DOHH2 (cell line): ENCODE measurements at regions not wholly inside any gene's neighbourhood (a gene's known extent, or its start where the extent isn't known, plus 50 kb on each side); places are given as distances from the start of the nearest gene placed in this dataset.

ENCODE experiments used
- H3F3A ChIP-seq: fragments of 200-600 bp; sonication (generic), shearing (Covaris generic); 2 replicates; pipeline ENCODE4 v1.6.0; 2016; ENCODE audit warnings: antibody characterized with exemption, mild to moderate bottlenecking; ENCODE audit not compliant: control insufficient read depth, insufficient read depth
- H3K27ac ChIP-seq: fragments of 200-600 bp; sonication (generic); 2 replicates; pipeline ENCODE4 v1.5.1; 2014; ENCODE audit warnings: low read depth, mild to moderate bottlenecking, low read length, moderate library complexity
- H3K27me3 ChIP-seq: fragments of 200-600 bp; sonication (generic); 2 replicates; pipeline ENCODE4 v1.6.1; 2014; ENCODE audit warnings: mild to moderate bottlenecking, low read length, mixed read lengths; ENCODE audit not compliant: control insufficient read depth
- H3K36me3 ChIP-seq: fragments of 200-600 bp; sonication (generic); 2 replicates; pipeline ENCODE4 v1.6.1; 2014; ENCODE audit warnings: mild to moderate bottlenecking, low read length, moderate library complexity, mixed read lengths; ENCODE audit not compliant: control insufficient read depth
- H3K4me1 ChIP-seq: fragments of 200-600 bp; sonication (generic); 2 replicates; pipeline ENCODE4 v1.6.1; 2014; ENCODE audit warnings: mild to moderate bottlenecking, low read length, mixed read lengths; ENCODE audit not compliant: control insufficient read depth
- H3K4me2 ChIP-seq: fragments of 200-600 bp; sonication (generic); 2 replicates; pipeline ENCODE4 v1.6.0; 2014; ENCODE audit warnings: mild to moderate bottlenecking, low read length, moderate library complexity
- H3K4me3 ChIP-seq: fragments of 200-600 bp; sonication (generic); 2 replicates; pipeline ENCODE4 v1.5.1; 2014; ENCODE audit warnings: mild to moderate bottlenecking, low read length, mixed read lengths
- H3K79me2 ChIP-seq: fragments of 200-600 bp; sonication (generic); 2 replicates; pipeline ENCODE4 v1.6.1; 2014; ENCODE audit warnings: mild to moderate bottlenecking, low read length, mixed read lengths; ENCODE audit not compliant: control insufficient read depth
- H3K9me2 ChIP-seq: fragments of 200-600 bp; sonication (generic); replicated peaks from 2 replicates; pipeline ENCODE4 v1.6.1; 2014; ENCODE audit warnings: mild to moderate bottlenecking, low read length, mixed read lengths; ENCODE audit not compliant: control insufficient read depth
- H3K9me3 ChIP-seq: fragments of 200-600 bp; sonication (generic); 2 replicates; pipeline ENCODE4 v1.6.1; 2014; ENCODE audit warnings: antibody characterized with exemption, low read length, mixed read lengths; ENCODE audit not compliant: control insufficient read depth, insufficient read depth
- H4K20me1 ChIP-seq: fragments of 200-600 bp; sonication (generic); 2 replicates; pipeline ENCODE4 v1.6.0; 2014; ENCODE audit warnings: low read depth, mild to moderate bottlenecking, antibody characterized with exemption, low read length, moderate library complexity; ENCODE audit not compliant: control insufficient read depth, insufficient read depth
- EZH2phosphoT487 ChIP-seq: fragments of 200-600 bp; sonication (generic); IDR thresholded peaks from 2 replicates; pipeline ENCODE4 v1.6.1; 2017; ENCODE audit warnings: borderline replicate concordance, mild to moderate bottlenecking, antibody characterized with exemption, low read length, moderate library complexity, mixed read lengths
- TF ChIP-seq, protein P1 (sequence below): fragments of 200-600 bp; sonication (generic); IDR thresholded peaks from one replicate; pipeline ENCODE4 v1.5.1; 2014; ENCODE audit warnings: antibody characterized with exemption, mild to moderate bottlenecking, low read depth, low read length; ENCODE audit not compliant: poor library complexity, severe bottlenecking

- Histone ChIP-seq H3K4me3 (no peak overlapping the region), H3K79me2 (no peaks in the 10 kb centered on the region), H3K9me2 (no peaks in the 10 kb centered on the region), H3K36me3 (no peaks in the 10 kb centered on the region), H3K4me2 (no peak overlapping the region), H4K20me1 (no peaks in the 10 kb centered on the region), H3F3A (no peaks in the 10 kb centered on the region), H3K27me3 (peaks cover 2% of the 10 kb centered on the region; the same call in 1 of the 2 replicates), H3K27ac (no peak overlapping the region), H3K9me3 (no peaks in the 10 kb centered on the region; the same call in 1 of the 2 replicates), H3K4me1 (no peaks in the 10 kb centered on the region)
- TF ChIP-seq, protein P1, sequence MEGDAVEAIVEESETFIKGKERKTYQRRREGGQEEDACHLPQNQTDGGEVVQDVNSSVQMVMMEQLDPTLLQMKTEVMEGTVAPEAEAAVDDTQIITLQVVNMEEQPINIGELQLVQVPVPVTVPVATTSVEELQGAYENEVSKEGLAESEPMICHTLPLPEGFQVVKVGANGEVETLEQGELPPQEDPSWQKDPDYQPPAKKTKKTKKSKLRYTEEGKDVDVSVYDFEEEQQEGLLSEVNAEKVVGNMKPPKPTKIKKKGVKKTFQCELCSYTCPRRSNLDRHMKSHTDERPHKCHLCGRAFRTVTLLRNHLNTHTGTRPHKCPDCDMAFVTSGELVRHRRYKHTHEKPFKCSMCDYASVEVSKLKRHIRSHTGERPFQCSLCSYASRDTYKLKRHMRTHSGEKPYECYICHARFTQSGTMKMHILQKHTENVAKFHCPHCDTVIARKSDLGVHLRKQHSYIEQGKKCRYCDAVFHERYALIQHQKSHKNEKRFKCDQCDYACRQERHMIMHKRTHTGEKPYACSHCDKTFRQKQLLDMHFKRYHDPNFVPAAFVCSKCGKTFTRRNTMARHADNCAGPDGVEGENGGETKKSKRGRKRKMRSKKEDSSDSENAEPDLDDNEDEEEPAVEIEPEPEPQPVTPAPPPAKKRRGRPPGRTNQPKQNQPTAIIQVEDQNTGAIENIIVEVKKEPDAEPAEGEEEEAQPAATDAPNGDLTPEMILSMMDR = no peak
- TF ChIP-seq EZH2phosphoT487 = no peak
These were observed 196.5 kb downstream of the NUAK1 start for GRCh38 chr12:105942281-105942680.

GRCh38 chr12:105943525-105943924 is 195.2 kb downstream of the NUAK1 start:
- H3F3A ChIP-seq = no peaks in the 10 kb centered on the region
- no peaks in the 10 kb centered on the region for H3K4me1 ChIP-seq
- H3K4me2 ChIP-seq = no peak overlapping the region
- TF ChIP-seq, protein P1 = no peak
- no peak for TF ChIP-seq EZH2phosphoT487
- H3K36me3 ChIP-seq = no peaks in the 10 kb centered on the region
- peaks cover 2% of the 10 kb centered on the region; the same call in 1 of the 2 replicates for H3K27me3 ChIP-seq
- no peaks in the 10 kb centered on the region for H4K20me1 ChIP-seq
- H3K9me3 ChIP-seq = no peaks in the 10 kb centered on the region; the same call in 1 of the 2 replicates
- no peaks in the 10 kb centered on the region for H3K79me2 ChIP-seq
- H3K4me3 ChIP-seq = no peak overlapping the region
- no peak overlapping the region for H3K27ac ChIP-seq
- H3K9me2 ChIP-seq = no peaks in the 10 kb centered on the region

GRCh38 chr12:105944628-105945027 is 194.1 kb downstream of the NUAK1 start:
- Histone ChIP-seq H3K4me2 (no peak overlapping the region), H3K36me3 (no peaks in the 10 kb centered on the region), H4K20me1 (no peaks in the 10 kb centered on the region), H3K27ac (no peak overlapping the region), H3K4me3 (no peak overlapping the region), H3K9me2 (no peaks in the 10 kb centered on the region), H3K79me2 (no peaks in the 10 kb centered on the region), H3K27me3 (peaks cover 2% of the 10 kb centered on the region; the same call in 1 of the 2 replicates), H3K9me3 (no peaks in the 10 kb centered on the region; the same call in 1 of the 2 replicates), H3F3A (no peaks in the 10 kb centered on the region), H3K4me1 (no peaks in the 10 kb centered on the region)
- TF ChIP-seq, protein P1 = no peak
- TF ChIP-seq EZH2phosphoT487 = no peak

DNA sequence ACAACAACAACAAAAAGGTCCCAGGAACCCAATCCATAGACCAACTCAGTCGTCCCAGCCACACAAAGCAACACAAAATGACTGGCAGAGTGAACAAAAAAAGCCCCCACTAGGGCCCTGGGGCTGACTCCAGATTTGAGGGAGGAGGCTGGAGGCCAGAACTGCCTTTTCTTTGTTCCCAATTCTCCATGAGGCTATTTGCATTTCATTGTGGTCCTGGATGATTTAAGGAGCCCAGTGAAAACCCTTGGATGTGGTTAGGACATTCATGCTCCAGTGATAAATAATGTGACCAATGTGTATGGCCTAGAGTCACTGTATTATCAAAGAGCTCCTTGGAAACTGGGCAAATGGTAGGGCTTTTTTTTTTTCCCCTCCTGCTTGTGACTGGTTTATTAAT is 192.9 kb downstream of the NUAK1 start:
- no peaks in the 10 kb centered on the region for H3K36me3 ChIP-seq
- no peaks in the 10 kb centered on the region for H3K79me2 ChIP-seq
- TF ChIP-seq EZH2phosphoT487 = no peak
- TF ChIP-seq, protein P1 = no peak
- no peak overlapping the region for H3K27ac ChIP-seq
- H3K9me3 ChIP-seq = no peaks in the 10 kb centered on the region; the same call in 1 of the 2 replicates
- no peaks in the 10 kb centered on the region for H3K9me2 ChIP-seq
- H4K20me1 ChIP-seq = no peaks in the 10 kb centered on the region
- no peaks in the 10 kb centered on the region for H3K4me1 ChIP-seq
- H3K27me3 ChIP-seq = peaks cover 2% of the 10 kb centered on the region; the same call in 1 of the 2 replicates
- H3K4me2 ChIP-seq = no peak overlapping the region
- H3K4me3 ChIP-seq = no peak overlapping the region
- H3F3A ChIP-seq = no peaks in the 10 kb centered on the region
